Type B pancreatic cell (in vitro differentiated cells): ENCODE measurements at regions not wholly inside any gene's neighbourhood (a gene's known extent, or its start where the extent isn't known, plus 50 kb on each side); places are given as distances from the start of the nearest gene placed in this dataset.

Source experiments
- DNase-seq: peaks from one replicate; pipeline ENCODE4 v3.0.0; 2021; ENCODE audit warnings: mixed read lengths; ENCODE audit not compliant: unreplicated experiment; ENCODE audit errors: extremely low spot score
- H3K27ac Mint-ChIP-seq: 2 replicates; pipeline ENCODE4 v1.8.0; 2021; ENCODE audit warnings: mild to moderate bottlenecking, mixed read lengths
- H3K27me3 Mint-ChIP-seq: 2 replicates; pipeline ENCODE4 v1.8.0; 2021; ENCODE audit warnings: mixed read lengths
- H3K36me3 Mint-ChIP-seq: 2 replicates; pipeline ENCODE4 v1.8.0; 2021; ENCODE audit warnings: mixed read lengths
- H3K4me1 Mint-ChIP-seq: one replicate; pipeline ENCODE4 v1.8.0; 2021; ENCODE audit warnings: mixed read lengths; ENCODE audit not compliant: unreplicated experiment
- H3K4me3 Mint-ChIP-seq: 2 replicates; pipeline ENCODE4 v1.8.0; 2021; ENCODE audit warnings: mild to moderate bottlenecking, mixed read lengths
- H3K9me3 Mint-ChIP-seq: 2 replicates; pipeline ENCODE4 v1.8.0; 2021; ENCODE audit warnings: mixed read lengths
- CTCF ChIP-seq: fragments of 200-600 bp; sonication (generic); conservative IDR thresholded peaks from 2 replicates; pipeline ENCODE4 v1.5.0; 2021; ENCODE audit warnings: antibody characterized with exemption, mild to moderate bottlenecking

- Mint-ChIP-seq H3K9me3 (peaks cover 17% of the 10 kb centered on the region), H3K27me3 (no peaks in the 10 kb centered on the region), H3K27ac (no peak overlapping the region), H3K4me3 (no peak overlapping the region), H3K4me1 (no peaks in the 10 kb centered on the region), H3K36me3 (no peaks in the 10 kb centered on the region)
- DNase-seq, result no peak
- TF ChIP-seq CTCF, result no peak
These were observed 684.2 kb downstream of the LTN1 start for GRCh38 chr21:28308516-28308915.

- no peaks in the 10 kb centered on the region for H3K27me3 Mint-ChIP-seq
- H3K4me3 Mint-ChIP-seq, result no peak overlapping the region
These were observed 692.7 kb downstream of the LTN1 start for GRCh38 chr21:28299946-28300345.

GRCh38 chr21:28298251-28298672 is 694.4 kb downstream of the LTN1 start:
- H3K36me3 Mint-ChIP-seq, result no peaks in the 10 kb centered on the region
- H3K4me1 Mint-ChIP-seq, result no peaks in the 10 kb centered on the region
- no peak overlapping the region for H3K4me3 Mint-ChIP-seq
- no peak for DNase-seq
- H3K9me3 Mint-ChIP-seq, result no peaks in the 10 kb centered on the region
- no peak overlapping the region for H3K27ac Mint-ChIP-seq
- H3K27me3 Mint-ChIP-seq, result no peaks in the 10 kb centered on the region
- TF ChIP-seq CTCF, result no peak

More at GRCh38 chr21:28299946-28300345, 692.7 kb downstream of the LTN1 start:
- DNase-seq, result no peak
- TF ChIP-seq CTCF, result no peak
- no peaks in the 10 kb centered on the region for H3K9me3 Mint-ChIP-seq
- no peaks in the 10 kb centered on the region for H3K4me1 Mint-ChIP-seq
- H3K27ac Mint-ChIP-seq, result no peak overlapping the region
- no peaks in the 10 kb centered on the region for H3K36me3 Mint-ChIP-seq

GRCh38 chr21:28294051-28294450 is 698.6 kb downstream of the LTN1 start:
- no peak for TF ChIP-seq CTCF
- Mint-ChIP-seq H3K4me1 (no peaks in the 10 kb centered on the region), H3K27me3 (no peaks in the 10 kb centered on the region), H3K27ac (no peak overlapping the region), H3K4me3 (no peak overlapping the region), H3K9me3 (peaks cover 7% of the 10 kb centered on the region), H3K36me3 (no peaks in the 10 kb centered on the region)
- DNase-seq, result no peak

GRCh38 chr21:28283641-28284490 is 708.8 kb downstream of the LTN1 start:
- Mint-ChIP-seq H3K9me3 (peaks cover 6% of the 10 kb centered on the region), H3K27ac (peak overlapping the region; percentile 57), H3K27me3 (no peaks in the 10 kb centered on the region), H3K4me3 (peak overlapping the region; percentile 8), H3K36me3 (no peaks in the 10 kb centered on the region), H3K4me1 (peaks cover 17% of the 10 kb centered on the region)
- TF ChIP-seq CTCF, result no peak
- DNase-seq, result no peak
